SIG-M5 treated with dmso at 0.1 percent for 504 hours (cell line): ENCODE measurements at regions not wholly inside any gene's neighbourhood (a gene's known extent, or its start where the extent isn't known, plus 50 kb on each side); places are given as distances from the start of the nearest gene placed in this dataset.
"Not testable (repeated sequence)": the region's sequence is repeated elsewhere in the genome, so short reads cannot be mapped to it uniquely, and the experiment has no call there.

Source experiments
- DNase-seq: peaks from one replicate; lab custom pipeline; 2025; ENCODE audit not compliant: unreplicated experiment; lab: John Stamatoyannopoulos, UW

DNA sequence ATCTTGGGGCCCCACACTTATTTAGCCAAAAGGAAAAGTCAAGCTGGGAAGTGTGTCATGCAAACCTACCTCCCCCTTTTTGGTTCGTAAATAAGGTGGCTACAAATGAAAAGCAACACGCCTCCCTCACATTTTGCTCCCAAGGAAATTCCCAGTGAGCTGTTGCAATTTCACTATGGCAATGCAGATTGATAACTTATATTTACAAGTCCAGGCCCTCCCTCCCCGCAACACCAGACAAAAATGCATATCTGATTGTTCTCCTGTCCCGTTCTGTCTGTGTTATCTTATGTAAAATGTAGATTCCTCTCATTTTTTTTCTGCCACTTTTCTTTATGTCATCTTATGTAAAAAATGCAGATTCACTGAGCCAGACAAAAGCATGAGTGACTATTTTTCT is 1305.3 kb downstream of the SLITRK5 start:
- DNase-seq, result no peak

DNA sequence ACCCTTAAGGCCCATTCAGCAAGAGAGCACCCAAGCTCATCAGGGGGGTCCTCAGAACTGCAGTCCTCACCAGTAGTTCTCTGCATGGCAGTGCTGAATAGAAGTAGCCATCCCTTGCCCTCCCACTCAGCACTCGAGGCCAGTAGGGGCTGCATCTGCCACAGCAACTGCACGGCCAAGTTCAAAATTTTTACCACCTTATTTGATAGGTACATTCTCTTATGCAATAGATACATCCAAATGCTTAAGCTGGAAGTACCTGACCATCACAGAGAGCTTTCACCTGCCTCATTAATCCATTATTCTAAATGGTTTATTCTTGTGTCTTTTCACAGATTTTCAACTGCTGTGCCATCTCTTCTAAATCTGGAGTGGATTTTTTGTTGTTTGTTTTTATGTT is 1307.4 kb downstream of the SLITRK5 start:
- DNase-seq, result no peak

DNA sequence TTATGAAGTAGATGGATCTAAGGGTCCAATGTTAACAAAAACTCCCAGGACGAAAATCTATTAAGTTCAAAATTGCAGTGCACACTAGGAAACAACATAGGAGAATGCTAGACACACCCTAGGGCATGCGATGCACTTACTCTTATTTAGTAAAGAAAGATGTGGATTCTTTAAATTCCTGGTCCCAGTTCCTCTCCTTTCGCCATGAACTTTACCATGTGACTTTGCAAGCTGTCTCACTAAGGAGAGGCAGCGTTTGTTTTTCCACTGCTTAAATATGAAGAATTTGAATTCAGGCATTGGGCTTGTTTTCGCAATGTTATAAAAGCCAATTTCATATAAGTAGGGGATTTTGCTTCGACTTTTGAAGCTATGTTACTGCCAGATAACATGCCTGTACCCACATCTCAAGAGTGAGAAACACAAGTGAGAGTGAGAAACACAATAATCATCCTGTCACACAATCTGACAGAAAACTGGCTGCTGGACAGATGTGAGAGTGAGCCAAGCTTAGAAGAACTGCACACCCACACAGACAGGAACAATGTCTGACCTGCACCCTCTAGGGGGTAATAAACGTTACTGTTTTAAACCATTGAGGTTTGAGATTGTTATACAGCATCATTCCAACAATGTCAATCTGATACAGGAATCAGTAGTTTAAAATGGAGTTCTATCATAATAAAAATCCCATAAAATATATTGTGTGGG is 1308.4 kb downstream of the SLITRK5 start:
- peak; percentile 1 for DNase-seq

DNA sequence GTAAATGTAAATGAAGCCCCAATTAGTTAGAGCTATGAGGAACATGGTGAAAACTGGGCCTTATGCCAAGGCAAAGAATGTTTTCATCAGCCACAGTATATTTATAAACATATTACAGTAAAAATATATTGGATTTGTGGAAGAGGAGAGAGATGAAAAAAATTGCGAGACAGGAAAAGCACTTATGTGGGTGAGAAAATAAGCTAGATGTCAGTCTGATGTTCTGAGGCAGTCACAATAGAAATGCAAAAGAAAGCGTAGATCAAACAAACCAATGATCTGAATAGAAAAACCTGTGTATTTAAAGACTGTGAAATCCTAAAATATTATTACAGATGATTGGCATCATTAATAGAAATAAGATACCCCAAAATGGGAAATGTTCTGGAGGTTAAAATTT is 1332.5 kb downstream of the SLITRK5 start:
- no peak for DNase-seq

DNA sequence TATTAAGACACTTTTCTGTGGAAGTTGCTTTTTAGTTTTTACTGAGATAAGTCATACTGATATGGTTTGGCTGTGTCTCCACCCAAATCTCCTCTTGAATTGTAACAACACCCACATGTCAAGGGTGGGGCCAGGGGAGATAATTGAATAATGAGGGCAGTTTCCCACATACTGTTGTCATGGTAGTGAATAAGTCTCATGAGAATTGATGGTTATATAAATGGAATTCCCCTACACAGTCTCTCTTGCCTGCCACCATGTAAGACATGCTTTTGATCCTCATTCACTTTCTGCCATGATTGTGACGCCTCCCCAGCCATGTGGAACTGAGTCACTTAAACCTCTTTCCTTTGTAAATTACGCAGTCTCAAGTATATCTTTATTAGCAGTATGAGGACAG is 1340.4 kb downstream of the SLITRK5 start:
- DNase-seq, result no peak

DNA sequence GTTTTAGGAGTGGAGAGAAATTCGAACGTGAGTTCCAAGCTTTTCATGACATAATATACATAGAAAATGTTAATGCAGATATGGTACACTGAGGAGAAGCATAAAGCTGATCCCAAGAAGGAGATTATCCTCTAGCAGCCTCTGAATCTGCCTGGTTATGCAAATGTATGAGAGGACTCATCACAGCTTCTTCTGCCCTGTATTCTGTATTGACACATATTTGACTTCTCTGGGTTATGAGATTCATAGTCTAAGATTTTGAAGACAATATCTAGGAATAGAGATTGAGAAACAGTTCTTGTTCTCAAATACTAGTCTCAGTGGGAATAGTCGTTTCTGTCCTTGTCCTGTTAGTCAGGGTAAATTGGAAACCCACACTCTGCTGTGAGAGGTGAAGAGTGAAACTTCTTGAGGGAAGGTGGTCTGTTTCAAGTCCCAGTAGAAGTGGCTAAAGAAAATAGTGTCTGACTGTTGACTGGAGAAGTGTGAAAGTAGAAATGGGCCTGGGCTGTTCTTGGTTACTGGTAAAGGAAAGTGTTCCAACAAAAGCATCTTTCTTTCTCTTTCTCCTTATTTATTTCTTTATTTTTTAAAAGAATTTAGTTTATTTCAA is 1356.6 kb downstream of the SLITRK5 start:
- DNase-seq, result no peak

DNA sequence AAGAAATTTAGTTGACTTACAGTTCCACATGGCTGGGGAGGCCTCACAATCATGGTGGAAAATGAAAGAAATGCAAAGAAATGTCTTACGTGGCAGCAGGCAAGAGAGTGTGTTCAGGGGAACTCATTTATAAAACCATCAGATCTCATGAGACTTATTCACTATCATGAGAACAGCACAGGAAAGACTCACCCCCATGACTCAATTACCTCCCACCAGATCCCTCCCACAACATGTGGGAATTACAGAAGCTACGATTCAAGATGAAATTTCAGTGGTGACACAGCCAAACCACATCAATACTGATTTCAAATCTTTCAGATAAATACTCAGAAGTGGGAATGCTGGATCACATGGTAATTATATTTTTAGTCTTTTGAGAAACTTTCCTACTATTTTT is 1357.9 kb downstream of the SLITRK5 start:
- DNase-seq, result no peak

DNA sequence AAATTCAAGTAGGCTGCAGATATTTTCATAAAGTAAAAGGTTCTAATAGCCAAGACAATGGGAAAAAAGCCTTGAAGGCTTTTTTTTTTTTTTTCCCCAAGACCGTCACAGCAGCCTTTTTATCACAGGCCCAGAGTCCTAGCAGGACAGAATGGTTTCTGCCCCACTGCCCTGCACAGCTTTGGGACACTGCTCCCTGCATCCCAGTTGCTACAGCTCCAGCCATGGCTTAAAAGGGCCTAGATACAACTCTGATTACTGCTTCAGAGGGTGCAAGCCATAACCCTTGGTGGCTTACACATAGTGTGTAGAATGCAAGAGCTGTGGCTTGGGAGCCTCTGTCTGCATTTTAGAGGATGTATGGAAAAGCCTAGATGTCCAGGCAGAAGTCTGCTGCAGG is 1362.8 kb downstream of the SLITRK5 start:
- DNase-seq, result no peak

DNA sequence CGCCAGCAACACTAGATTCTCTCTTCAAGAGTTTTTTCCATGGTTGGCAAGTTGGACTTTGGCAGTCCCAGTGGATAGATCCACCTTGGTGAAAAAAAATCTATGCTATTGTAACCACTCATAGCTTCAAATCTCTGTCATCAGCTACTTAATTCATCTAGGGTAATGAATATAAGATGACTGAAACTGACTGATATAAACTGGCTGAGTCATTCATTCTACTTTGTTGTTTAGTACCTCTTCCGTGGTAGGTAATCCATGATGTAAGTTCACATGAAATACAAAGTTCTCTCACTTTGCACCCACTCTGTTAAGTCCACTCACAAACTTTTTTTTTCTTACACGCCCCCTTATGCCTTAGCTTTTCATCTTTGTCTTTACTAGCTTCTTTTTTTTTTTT is 1381.5 kb downstream of the SLITRK5 start:
- no peak for DNase-seq

DNA sequence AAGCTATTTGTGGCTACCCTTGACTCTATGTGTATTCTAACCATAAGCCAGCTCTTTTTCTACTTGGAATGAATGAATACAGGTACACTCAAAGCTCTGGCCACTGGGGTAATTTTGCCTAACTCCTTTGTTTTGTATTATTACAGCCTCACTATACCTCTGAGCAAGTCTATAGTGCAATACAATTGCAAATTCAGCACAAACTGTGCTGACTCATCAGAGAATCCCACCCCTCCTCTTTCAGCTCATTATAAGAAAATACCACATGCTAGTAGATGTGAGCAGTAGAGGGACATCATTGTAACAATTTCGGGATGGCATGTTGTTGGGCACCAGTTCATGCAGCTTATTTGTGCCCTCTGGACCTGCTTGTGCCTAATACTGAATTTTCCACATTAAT is 1382.2 kb downstream of the SLITRK5 start:
- no peak for DNase-seq

DNA sequence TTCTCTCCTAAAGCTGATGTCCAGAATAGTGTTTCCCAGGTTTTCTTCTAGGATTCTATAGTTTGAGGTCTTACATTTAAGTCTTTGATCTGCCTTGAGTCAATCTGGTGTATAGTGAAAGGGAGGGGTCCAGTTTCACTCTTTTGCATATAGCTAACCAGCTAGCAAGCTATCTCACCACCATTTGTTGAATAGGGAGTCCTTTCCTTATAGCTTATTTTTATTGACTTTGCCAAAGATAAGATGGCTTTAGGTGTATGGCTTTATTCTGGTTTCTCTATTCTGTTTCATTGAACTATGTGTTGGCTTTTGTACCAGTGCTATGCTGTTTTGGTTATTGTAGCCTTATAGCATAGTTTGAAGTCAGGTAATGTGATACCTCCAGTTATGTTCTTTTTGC is 1386.1 kb downstream of the SLITRK5 start:
- DNase-seq, result no peak

DNA sequence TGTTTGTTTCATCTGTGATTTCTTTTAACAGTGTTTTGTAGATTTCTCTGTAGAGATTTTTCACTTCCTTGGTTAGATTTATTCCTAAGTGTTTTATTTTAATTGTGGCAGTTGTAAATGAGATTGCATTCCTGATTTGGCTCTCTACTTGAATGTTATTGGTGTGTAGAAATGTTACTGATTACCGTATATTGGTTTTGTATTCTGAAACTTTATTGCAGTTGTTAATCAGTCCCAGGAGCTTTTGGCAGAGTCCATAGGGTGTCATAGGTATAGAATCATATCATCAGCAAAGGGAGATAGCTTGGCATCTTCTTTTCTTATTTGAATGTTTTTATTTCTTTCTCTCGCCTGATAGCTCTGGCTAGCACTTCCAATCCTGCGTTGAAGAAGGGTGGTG is 1386.7 kb downstream of the SLITRK5 start:
- DNase-seq, result no peak

DNA sequence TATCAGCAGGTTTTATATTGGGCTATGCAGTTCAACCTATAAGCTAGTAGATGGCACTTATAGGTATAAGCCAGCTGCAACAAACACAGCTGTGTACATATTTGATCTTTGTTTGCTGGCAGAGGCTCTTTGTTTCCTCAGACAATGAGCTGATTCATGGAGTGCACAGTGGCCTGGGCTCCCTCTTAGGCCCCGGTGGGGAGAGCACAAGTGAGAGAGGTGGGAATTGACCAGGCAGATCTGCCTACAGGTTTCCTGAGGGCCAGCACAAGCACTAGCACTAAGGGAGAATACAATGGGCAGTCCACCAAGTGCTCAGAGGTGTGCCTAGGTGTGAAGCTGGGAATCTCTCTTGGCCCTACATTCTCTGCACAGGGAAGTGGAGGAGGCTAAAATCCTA is 1390.7 kb downstream of the SLITRK5 start:
- no peak for DNase-seq

DNA sequence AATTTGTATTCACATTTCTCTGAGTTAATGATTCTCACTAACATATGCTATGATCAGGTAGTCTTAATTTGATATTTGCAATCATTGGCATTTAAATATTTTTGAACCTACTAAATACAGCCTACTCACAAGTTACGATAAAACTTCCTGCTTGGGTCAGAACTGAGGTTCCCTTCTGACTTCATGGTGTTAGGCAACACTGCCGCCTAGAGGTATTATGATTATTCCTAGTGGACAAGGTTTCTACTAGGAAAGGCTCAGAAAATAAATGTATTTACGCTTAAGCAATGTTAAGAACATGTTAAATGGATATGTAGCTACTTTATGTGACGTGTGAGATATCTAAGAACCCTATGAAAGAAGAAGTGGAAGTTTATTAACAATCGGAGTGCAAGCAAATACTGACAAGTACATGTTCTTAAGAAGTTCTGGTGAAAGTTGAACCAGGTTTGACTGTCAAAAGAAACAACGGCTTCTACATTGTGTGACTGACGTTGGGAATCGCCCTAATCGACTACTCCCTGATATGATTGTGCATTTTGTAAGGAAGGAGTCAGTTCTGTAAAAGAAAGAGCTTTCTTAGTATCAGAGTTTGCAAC is 1395.8 kb downstream of the SLITRK5 start:
- peak; percentile 75 for DNase-seq

DNA sequence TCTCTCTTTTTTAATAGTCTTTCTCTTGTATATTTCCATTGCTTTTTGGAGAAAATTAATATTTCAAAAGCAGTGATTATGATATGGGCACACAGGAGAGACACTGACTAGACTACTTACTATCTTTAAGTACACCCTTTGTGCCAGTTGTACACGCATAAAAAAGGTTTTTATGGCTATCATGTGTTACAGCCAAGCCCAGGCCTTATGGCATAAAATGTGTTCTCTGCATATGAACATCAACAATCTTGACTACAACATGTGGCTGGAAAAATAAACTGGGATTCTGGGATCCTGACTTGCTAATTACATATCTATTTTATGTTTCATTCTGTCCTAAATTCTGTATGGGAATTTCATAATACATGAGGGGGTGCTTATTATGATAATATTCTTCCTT is 1401.8 kb downstream of the SLITRK5 start:
- DNase-seq, result no peak

DNA sequence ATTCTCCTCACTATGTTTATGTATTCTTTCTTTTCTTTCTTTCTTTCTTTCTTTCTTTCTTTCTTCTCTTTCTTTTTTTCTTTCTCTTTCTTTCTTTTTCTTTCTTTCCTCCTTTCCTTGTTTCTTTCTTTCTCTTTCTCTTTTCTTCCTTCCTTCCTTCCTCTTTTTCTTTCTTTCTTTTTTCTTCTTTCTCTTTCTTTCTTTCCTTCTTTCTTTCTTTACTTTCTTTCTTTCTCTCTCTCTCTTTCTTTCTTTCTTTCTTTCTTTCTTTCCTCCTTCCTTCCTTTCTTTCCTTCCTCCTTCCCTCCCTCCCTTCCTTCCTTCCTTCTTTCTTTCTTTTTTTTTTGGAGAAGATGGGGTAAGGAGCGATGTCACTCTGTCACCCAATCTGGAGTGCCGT is 1405.5 kb downstream of the SLITRK5 start:
- DNase-seq, result no peak

DNA sequence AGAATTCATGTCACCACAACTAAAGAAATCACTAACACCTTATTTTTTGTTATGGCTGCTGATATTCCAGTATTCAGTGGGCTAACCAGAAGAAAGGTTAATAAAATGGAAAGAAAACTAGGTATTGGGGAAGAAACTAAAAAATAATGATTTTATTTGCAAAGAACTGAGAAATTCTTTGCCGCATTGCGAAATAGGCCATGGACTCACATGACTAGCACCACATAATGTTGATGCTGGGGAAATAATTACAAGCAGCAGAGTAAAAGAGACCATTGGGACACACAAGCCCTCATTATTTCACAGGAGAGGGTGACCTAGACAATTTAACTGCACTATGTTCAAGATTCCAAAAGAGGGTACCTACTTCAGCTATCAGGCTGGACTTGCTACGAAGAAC is 1411.5 kb downstream of the SLITRK5 start:
- no peak for DNase-seq

DNA sequence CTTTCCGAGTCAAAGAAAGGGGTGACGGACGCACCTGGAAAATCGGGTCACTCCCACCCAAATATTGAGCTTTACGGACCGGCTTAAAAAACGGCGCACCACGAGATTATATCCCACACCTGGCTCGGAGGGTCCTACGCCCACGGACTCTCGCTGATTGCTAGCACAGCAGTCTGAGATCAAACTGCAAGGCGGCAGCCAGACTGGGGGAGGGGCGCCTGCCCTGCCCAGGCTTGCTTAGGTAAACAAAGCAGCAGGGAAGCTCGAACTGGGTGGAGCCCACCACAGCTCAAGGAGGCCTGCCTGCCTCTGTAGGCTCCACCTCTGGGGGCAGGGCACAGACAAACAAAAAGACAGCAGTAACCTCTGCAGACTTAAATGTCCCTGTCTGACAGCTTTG is 1416.9 kb downstream of the SLITRK5 start:
- not testable (repeated sequence) for DNase-seq

DNA sequence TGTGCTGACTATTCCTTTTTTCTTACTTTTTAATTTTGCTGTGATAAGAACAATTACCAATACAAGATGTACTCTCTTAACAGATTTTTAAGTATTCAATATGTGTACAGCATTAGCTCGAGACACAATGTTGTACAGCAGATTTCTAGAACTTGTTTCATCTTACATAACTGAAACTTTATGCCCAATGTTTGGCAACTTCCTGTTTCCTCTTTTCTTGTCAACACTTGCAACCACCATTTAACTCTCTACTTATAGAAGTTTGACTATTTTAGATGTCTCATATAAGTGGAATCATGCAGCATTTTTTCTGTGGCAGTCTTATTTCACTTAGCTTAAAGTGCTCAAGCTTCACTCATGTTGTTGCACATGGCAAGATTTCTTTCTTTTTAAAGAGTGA is 1426.8 kb downstream of the SLITRK5 start:
- peak; percentile 50 for DNase-seq

DNA sequence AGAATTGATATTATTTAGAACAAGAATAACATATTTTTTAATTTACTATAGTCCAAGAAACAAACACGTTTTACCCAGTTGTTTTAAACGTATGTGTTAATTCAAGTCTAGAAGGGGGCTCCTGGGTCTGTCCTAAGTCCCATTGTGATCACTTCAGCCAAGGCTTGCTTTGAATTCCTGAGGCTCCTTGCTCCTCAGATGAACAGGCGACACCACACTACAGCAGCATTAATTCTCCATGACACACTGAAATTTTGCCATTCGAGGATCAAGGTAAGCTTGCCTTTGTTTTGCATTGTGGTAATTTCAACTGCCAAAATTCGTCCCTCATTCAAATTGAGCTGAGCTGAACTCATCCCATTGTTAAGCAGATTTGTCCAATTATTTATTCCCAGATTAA is 1442.6 kb downstream of the SLITRK5 start:
- DNase-seq, result no peak

DNA sequence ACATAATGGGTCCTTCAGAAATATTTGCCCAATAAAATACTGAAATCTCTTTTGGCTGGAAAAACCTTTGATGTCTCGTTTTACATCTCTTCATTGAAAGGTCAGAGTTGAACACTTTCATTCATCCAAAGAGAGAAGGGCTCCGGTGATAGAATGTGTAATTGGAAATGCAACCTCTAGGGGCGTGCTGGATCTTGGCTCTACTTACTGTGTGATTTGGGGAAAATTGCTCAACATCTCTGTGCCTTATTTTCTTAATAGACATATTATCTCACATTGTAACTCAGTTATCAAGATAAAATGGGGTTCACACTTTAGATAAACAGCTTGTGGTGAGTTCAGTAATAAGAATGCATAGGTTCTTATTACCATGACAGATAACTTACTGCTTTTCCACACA is 1444.1 kb downstream of the SLITRK5 start:
- DNase-seq, result no peak

DNA sequence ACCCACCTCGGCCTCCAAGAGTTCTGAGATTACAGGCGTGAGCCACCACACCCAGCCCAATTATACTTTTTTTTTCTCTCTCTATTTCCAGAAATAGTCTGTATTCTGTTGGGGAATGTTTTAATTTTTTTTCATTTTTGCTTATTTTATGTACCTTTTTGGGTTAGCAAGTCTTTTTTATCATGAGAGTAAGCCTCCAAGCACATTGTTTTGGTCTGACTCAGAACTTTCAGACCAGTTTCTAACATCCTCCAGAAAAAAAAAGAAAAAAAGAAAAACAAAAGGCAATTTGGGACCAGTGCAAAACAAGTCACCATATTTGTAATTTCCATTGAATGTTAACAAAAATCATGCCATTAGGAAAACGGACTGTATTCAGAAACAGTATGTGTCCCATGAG is 1465.5 kb downstream of the SLITRK5 start:
- DNase-seq, result no peak

DNA sequence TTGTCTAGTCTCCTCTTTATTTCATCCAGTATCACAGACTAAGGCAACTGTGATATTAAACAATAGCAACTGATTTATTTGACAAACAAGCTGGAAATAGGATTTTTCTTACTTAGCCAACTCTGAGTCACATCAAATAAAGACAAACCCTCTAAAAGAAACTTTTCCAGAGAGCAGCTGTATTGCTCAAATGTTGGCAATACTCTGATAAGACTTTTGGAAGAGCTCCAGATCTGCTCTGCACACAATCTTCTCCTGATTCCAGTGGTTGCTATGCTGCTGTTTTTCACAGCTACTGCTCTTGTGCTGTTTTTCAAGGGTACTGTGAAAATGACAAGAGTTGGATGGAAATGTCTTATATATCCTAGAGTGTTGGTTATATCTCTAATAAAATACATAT is 1479.2 kb downstream of the SLITRK5 start:
- DNase-seq, result no peak
